MM.1S (cell line): ENCODE measurements at regions not wholly inside any gene's neighbourhood (a gene's known extent, or its start where the extent isn't known, plus 50 kb on each side); places are given as distances from the start of the nearest gene placed in this dataset.

Experiments
- DNase-seq: peaks from one replicate; pipeline ENCODE4 v3.0.0-alpha.2; 2015
- H2AFZ ChIP-seq: fragments of 300-600 bp; sonication (generic); 2 replicates; pipeline ENCODE4 v1.6.0; 2016; ENCODE audit warnings: antibody characterized with exemption, low read length
- H3F3A ChIP-seq: fragments of 300-600 bp; sonication (generic); 2 replicates; pipeline ENCODE4 v1.6.1; 2016; ENCODE audit warnings: mild to moderate bottlenecking, antibody characterized with exemption, low read length, moderate library complexity, mixed read lengths; ENCODE audit not compliant: insufficient read depth
- H3K27ac ChIP-seq: fragments of 300-600 bp; sonication (generic); 2 replicates; pipeline ENCODE4 v1.5.1; 2016; ENCODE audit warnings: mild to moderate bottlenecking, low read length
- H3K27me3 ChIP-seq: fragments of 300-600 bp; sonication (generic); replicated peaks from 2 replicates; pipeline ENCODE4 v1.6.0; 2016; ENCODE audit warnings: low read length; ENCODE audit not compliant: insufficient read depth
- H3K36me3 ChIP-seq: fragments of 300-600 bp; sonication (generic); replicated peaks from 2 replicates; pipeline ENCODE4 v1.6.1; 2016; ENCODE audit warnings: mild to moderate bottlenecking, low read length, mixed read lengths; ENCODE audit not compliant: insufficient read depth
- H3K4me1 ChIP-seq: fragments of 300-600 bp; sonication (generic); 2 replicates; pipeline ENCODE4 v1.6.1; 2016; ENCODE audit warnings: low read length, mixed read lengths
- H3K4me2 ChIP-seq: fragments of 300-600 bp; sonication (generic); 2 replicates; pipeline ENCODE4 v1.6.0; 2016; ENCODE audit warnings: low read depth, low read length
- H3K4me3 ChIP-seq: fragments of 300-600 bp; sonication (generic); 2 replicates; pipeline ENCODE4 v1.5.1; 2016; ENCODE audit warnings: low read length, mixed read lengths
- H3K79me2 ChIP-seq: fragments of 300-600 bp; sonication (generic); 2 replicates; pipeline ENCODE4 v1.6.1; 2016; ENCODE audit warnings: mixed run types, low read length, mixed read lengths
- H3K9ac ChIP-seq: fragments of 300-600 bp; sonication (generic); 2 replicates; pipeline ENCODE4 v1.6.1; 2016; ENCODE audit warnings: low read length, mixed read lengths
- H3K9me2 ChIP-seq: fragments of 300-600 bp; sonication (generic); replicated peaks from 2 replicates; pipeline ENCODE4 v1.6.1; 2016; ENCODE audit warnings: mild to moderate bottlenecking, low read length, mixed read lengths; ENCODE audit not compliant: insufficient read depth
- H3K9me3 ChIP-seq: fragments of 300-600 bp; sonication (generic); replicated peaks from 2 replicates; pipeline ENCODE4 v1.6.1; 2016; ENCODE audit warnings: mild to moderate bottlenecking, low read length, mixed read lengths; ENCODE audit not compliant: insufficient read depth
- H4K20me1 ChIP-seq: fragments of 300-600 bp; sonication (generic); 2 replicates; pipeline ENCODE4 v1.6.1; 2016; ENCODE audit warnings: mild to moderate bottlenecking, low read length, moderate library complexity, mixed read lengths; ENCODE audit not compliant: insufficient read depth
- EZH2 ChIP-seq: fragments of 300-600 bp; sonication (generic); optimal IDR thresholded peaks from 2 replicates; pipeline ENCODE3; 2017; ENCODE audit warnings: low read depth, mild to moderate bottlenecking, antibody characterized with exemption, low read length, mixed read lengths
- EZH2phosphoT487 ChIP-seq: fragments of 300-600 bp; sonication (generic); IDR thresholded peaks from 2 replicates; pipeline ENCODE4 v1.6.1; 2018; ENCODE audit warnings: antibody characterized with exemption, low read length
- TF ChIP-seq, protein P1 (sequence below): fragments of 300-600 bp; sonication (generic); IDR thresholded peaks from 2 replicates; pipeline ENCODE4 v1.5.1; 2016; ENCODE audit warnings: antibody characterized with exemption, low read length, mixed read lengths

DNA sequence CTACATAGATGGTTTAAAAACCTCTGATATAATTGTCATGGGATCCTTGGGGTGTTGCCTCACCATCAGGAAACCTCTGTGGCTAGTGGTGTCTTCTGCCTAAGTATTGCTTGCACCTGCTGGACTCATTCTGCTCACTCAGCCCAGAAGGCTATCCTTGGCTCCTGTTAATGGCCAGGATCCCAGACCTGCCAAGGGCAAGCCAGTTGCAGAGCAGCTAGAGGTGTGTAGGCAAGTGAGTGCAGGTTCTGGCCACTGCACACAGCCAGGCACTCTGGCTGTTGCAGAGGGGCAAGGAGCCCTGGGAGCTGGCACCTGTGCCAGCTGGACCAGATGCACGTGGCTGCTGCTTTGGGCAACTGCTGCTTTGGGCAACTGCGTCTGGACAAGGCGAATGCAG, 1125.8 kb downstream of the SI start:
- H3K4me2 ChIP-seq = no peak overlapping the region
- H3K9ac ChIP-seq = no peak overlapping the region
- no peaks in the 10 kb centered on the region for H3K4me1 ChIP-seq
- no peaks in the 10 kb centered on the region for H4K20me1 ChIP-seq
- no peaks in the 10 kb centered on the region for H3K9me2 ChIP-seq
- H2AFZ ChIP-seq = no peak overlapping the region
- H3K4me3 ChIP-seq = no peak overlapping the region
- H3K9me3 ChIP-seq = no peaks in the 10 kb centered on the region
- no peak for DNase-seq
- H3K27me3 ChIP-seq = no peaks in the 10 kb centered on the region
- no peaks in the 10 kb centered on the region for H3F3A ChIP-seq
- no peaks in the 10 kb centered on the region for H3K79me2 ChIP-seq
- no peak overlapping the region for H3K27ac ChIP-seq
- H3K36me3 ChIP-seq = no peaks in the 10 kb centered on the region
- no peak for TF ChIP-seq EZH2
- no peak for TF ChIP-seq EZH2phosphoT487
- TF ChIP-seq, protein P1, sequence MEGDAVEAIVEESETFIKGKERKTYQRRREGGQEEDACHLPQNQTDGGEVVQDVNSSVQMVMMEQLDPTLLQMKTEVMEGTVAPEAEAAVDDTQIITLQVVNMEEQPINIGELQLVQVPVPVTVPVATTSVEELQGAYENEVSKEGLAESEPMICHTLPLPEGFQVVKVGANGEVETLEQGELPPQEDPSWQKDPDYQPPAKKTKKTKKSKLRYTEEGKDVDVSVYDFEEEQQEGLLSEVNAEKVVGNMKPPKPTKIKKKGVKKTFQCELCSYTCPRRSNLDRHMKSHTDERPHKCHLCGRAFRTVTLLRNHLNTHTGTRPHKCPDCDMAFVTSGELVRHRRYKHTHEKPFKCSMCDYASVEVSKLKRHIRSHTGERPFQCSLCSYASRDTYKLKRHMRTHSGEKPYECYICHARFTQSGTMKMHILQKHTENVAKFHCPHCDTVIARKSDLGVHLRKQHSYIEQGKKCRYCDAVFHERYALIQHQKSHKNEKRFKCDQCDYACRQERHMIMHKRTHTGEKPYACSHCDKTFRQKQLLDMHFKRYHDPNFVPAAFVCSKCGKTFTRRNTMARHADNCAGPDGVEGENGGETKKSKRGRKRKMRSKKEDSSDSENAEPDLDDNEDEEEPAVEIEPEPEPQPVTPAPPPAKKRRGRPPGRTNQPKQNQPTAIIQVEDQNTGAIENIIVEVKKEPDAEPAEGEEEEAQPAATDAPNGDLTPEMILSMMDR = no peak

DNA sequence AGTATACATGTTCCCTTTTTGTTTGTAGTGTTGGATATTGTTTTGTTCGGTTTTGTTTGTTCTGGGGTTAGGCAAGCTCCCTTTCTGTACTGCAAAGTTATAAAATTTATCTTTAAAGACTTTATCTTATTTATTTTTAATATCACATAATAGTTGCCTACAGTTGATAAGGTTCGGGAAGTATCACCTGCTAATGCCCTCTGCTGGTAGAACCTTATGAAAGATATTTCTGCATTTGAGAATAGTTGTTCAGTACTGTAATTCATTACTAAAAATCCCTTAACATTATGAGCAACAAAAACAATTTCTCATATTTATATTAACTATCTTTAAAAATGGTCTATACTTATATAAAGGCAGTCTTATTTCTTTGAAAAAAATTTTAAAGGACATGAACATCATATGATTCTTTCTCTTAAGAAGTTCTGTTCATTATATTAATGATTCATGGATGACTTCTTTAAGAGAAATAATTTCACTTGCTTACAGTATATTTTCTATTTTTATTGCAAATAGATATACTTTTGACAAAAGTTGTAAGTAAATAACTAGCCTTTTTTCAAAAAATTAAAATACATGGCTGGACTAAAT, 1126.8 kb downstream of the SI start:
- H3K9me3 ChIP-seq = no peaks in the 10 kb centered on the region
- H3K27me3 ChIP-seq = no peaks in the 10 kb centered on the region
- H3K9me2 ChIP-seq = no peaks in the 10 kb centered on the region
- no peaks in the 10 kb centered on the region for H3K4me1 ChIP-seq
- no peaks in the 10 kb centered on the region for H4K20me1 ChIP-seq
- H3F3A ChIP-seq = no peaks in the 10 kb centered on the region
- H3K79me2 ChIP-seq = no peaks in the 10 kb centered on the region
- no peak overlapping the region for H3K27ac ChIP-seq
- H3K9ac ChIP-seq = no peak overlapping the region
- no peaks in the 10 kb centered on the region for H3K36me3 ChIP-seq
- TF ChIP-seq, protein P1 = peak; percentile 43
- no peak for TF ChIP-seq EZH2
- no peak overlapping the region for H3K4me3 ChIP-seq
- no peak overlapping the region for H3K4me2 ChIP-seq
- DNase-seq = peak; percentile 48
- H2AFZ ChIP-seq = no peak overlapping the region

DNA sequence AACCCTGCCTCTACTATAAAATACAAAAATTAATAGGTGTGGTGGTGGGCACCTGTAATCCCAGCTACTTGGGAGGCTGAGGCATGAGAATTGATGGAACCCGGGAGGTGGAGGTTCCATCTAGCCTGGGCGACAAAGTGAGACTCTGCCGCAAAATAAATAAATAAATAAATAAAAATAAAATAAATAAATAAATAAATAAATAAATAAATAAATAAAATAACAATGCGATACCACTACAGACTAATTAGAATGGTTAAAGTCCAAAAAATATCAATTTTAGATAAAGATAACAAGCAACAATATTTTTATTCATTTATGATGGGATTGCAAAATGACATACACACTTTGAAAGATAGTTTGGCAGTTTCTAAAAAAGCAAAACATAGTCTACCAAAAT, 1131.5 kb downstream of the SI start:
- Histone ChIP-seq H3F3A (no peaks in the 10 kb centered on the region), H3K27me3 (no peaks in the 10 kb centered on the region), H3K9me2 (no peaks in the 10 kb centered on the region), H4K20me1 (no peaks in the 10 kb centered on the region), H3K4me2 (no peak overlapping the region), H3K27ac (no peak overlapping the region), H3K9me3 (no peaks in the 10 kb centered on the region), H2AFZ (no peak overlapping the region), H3K36me3 (no peaks in the 10 kb centered on the region), H3K79me2 (no peaks in the 10 kb centered on the region), H3K9ac (no peak overlapping the region), H3K4me1 (no peaks in the 10 kb centered on the region; the same call in 1 of the 2 replicates), H3K4me3 (no peak overlapping the region)
- no peak for DNase-seq
- TF ChIP-seq EZH2 (no peak), EZH2phosphoT487 (no peak)
- TF ChIP-seq, protein P1 = no peak
